ENCODE measurements at regions not wholly inside any gene's neighbourhood (a gene's known extent, or its start where the extent isn't known, plus 50 kb on each side); places are given as distances from the start of the nearest gene placed in this dataset.

DNA sequence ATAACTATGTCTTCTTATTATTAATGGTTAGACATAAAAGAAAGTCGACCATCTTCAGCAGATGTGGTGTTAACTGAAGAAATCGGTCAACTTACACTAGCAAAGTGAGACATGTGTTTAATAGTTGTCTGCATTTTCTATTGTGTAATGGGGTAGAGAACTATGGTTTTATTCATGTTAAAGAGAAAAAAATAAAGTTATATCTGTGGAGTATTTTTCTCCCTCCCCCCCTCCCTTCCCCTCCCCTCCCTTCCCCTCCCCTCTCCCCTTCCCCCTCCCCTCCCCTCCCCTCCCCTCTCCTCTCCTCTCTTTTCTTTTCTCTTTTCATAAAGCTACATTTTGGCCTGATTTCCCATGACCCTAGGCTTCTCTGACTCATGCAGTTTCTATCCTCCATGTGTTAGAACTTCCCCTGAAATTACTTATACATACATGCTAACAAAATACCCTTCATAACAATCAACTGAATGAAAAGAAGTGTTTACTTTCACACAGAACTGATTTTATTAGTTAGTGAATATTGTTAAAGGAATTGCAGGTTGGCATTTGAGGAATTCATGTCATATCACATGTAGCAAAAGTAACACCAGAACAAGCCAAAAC is 1431.0 kb upstream of the ATXN8OS start:
- no peaks in the 10 kb centered on the region for H4K20me1 ChIP-seq (ENCODE audit: insufficient read depth, low read length)
- H3K27ac ChIP-seq (ENCODE audit: low read depth, low read length): no peak overlapping the region
- H3K9me3 Mint-ChIP-seq (ENCODE audit: unreplicated experiment): no peaks in the 10 kb centered on the region

GRCh38 chr13:68675209-68675608 is 1432.4 kb upstream of the ATXN8OS start:
- no peak overlapping the region for H3K9ac ChIP-seq (ENCODE audit: low read length)
- H3K4me3 ChIP-seq (ENCODE audit: insufficient read depth, low read depth, low read length): no peak overlapping the region
- H3K27ac ChIP-seq (ENCODE audit: low read depth, low read length): no peak overlapping the region
- no peak for TF ChIP-seq EZH2 (IDR thresholded peaks at IDR 0.05; ENCODE audit: insufficient read depth, low read length)
- TF ChIP-seq CTCF (IDR thresholded peaks at IDR 0.05; ENCODE audit: insufficient read depth, low read depth, low read length): no peak
- H3K27me3 Mint-ChIP-seq (ENCODE audit: low read depth, unreplicated experiment): no peaks in the 10 kb centered on the region
- FAIRE-seq: no peak
- H3K4me3 Mint-ChIP-seq (ENCODE audit: unreplicated experiment): no peak overlapping the region
- H3K79me2 ChIP-seq (ENCODE audit: insufficient read depth, low read length): no peaks in the 10 kb centered on the region
- no peaks in the 10 kb centered on the region for H3K9me3 ChIP-seq (ENCODE audit: insufficient read depth, low read depth, low read length)
- H4K20me1 ChIP-seq (ENCODE audit: insufficient read depth, low read length): no peaks in the 10 kb centered on the region
- H3K36me3 ChIP-seq (ENCODE audit: insufficient read depth, low read length): no peaks in the 10 kb centered on the region
- H3K27ac Mint-ChIP-seq (ENCODE audit: unreplicated experiment): no peak overlapping the region
- H2AFZ ChIP-seq (ENCODE audit: low read depth, low read length): no peak overlapping the region
- no peaks in the 10 kb centered on the region for H3K4me1 ChIP-seq (ENCODE audit: insufficient read depth, low read length)
- peaks cover 2% of the 10 kb centered on the region for H3K4me1 Mint-ChIP-seq (ENCODE audit: low read depth, unreplicated experiment)
- DNase-seq (ENCODE audit: low read depth): no peak
- H3K36me3 Mint-ChIP-seq (ENCODE audit: low read depth, unreplicated experiment): no peaks in the 10 kb centered on the region
- H3K9me3 Mint-ChIP-seq (ENCODE audit: unreplicated experiment): no peaks in the 10 kb centered on the region
- H3K27me3 ChIP-seq (ENCODE audit: insufficient read depth, low read length): no peaks in the 10 kb centered on the region
- no peak overlapping the region for H3K4me2 ChIP-seq (ENCODE audit: low read length)

More for the DNA sequence above, 1431.0 kb upstream of the ATXN8OS start:
- no peak overlapping the region for H2AFZ ChIP-seq (ENCODE audit: low read depth, low read length)
- H3K4me1 ChIP-seq (ENCODE audit: insufficient read depth, low read length): no peaks in the 10 kb centered on the region
- H3K9me3 ChIP-seq (ENCODE audit: insufficient read depth, low read depth, low read length): no peaks in the 10 kb centered on the region
- FAIRE-seq: no peak
- Mint-ChIP-seq H3K36me3 (ENCODE audit: low read depth, unreplicated experiment) (no peaks in the 10 kb centered on the region), H3K27ac (ENCODE audit: unreplicated experiment) (no peak overlapping the region), H3K4me1 (ENCODE audit: low read depth, unreplicated experiment) (peaks cover 2% of the 10 kb centered on the region), H3K27me3 (ENCODE audit: low read depth, unreplicated experiment) (no peaks in the 10 kb centered on the region), H3K4me3 (ENCODE audit: unreplicated experiment) (no peak overlapping the region)
- H3K79me2 ChIP-seq (ENCODE audit: insufficient read depth, low read length): no peaks in the 10 kb centered on the region
- H3K4me3 ChIP-seq (ENCODE audit: insufficient read depth, low read depth, low read length): no peak overlapping the region
- H3K36me3 ChIP-seq (ENCODE audit: insufficient read depth, low read length): no peaks in the 10 kb centered on the region
- peak; percentile 1 for DNase-seq (ENCODE audit: low read depth)
- H3K9ac ChIP-seq (ENCODE audit: low read length): no peak overlapping the region
- no peak for TF ChIP-seq EZH2 (IDR thresholded peaks at IDR 0.05; ENCODE audit: insufficient read depth, low read length)
- TF ChIP-seq CTCF (IDR thresholded peaks at IDR 0.05; ENCODE audit: insufficient read depth, low read depth, low read length): no peak
- no peaks in the 10 kb centered on the region for H3K27me3 ChIP-seq (ENCODE audit: insufficient read depth, low read length)
- no peak overlapping the region for H3K4me2 ChIP-seq (ENCODE audit: low read length)

DNA sequence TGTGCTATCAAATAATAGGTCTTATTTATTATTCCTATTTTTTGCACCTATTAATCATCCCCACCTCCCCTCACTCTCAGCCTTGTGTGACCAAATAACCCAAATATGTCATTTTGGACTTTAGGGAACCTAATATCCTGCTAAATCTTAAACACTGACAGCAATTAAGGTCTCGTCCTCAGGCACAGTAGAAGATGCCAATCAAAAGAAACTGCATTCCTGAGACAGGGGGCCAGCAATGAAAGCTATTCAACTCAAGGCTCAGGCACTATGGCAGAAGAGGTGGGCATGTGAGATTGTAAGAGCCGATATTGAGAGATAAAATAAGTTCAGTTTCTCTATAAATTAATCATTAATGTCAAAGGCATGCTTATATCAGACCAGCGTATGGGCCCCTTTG is 1437.7 kb upstream of the PCDH9 start:
- Histone ChIP-seq H2AFZ (ENCODE audit: low read depth, low read length) (no peak overlapping the region), H3K9me3 (ENCODE audit: insufficient read depth, low read depth, low read length) (no peaks in the 10 kb centered on the region), H3K36me3 (ENCODE audit: insufficient read depth, low read length) (no peaks in the 10 kb centered on the region), H3K4me3 (ENCODE audit: insufficient read depth, low read depth, low read length) (no peak overlapping the region), H3K27ac (ENCODE audit: low read depth, low read length) (no peak overlapping the region), H3K27me3 (ENCODE audit: insufficient read depth, low read length) (no peaks in the 10 kb centered on the region), H3K9ac (ENCODE audit: low read length) (no peak overlapping the region), H3K4me1 (ENCODE audit: insufficient read depth, low read length) (no peaks in the 10 kb centered on the region), H4K20me1 (ENCODE audit: insufficient read depth, low read length) (no peaks in the 10 kb centered on the region), H3K79me2 (ENCODE audit: insufficient read depth, low read length) (no peaks in the 10 kb centered on the region), H3K4me2 (ENCODE audit: low read length) (no peak overlapping the region)
- Mint-ChIP-seq H3K27me3 (ENCODE audit: low read depth, unreplicated experiment) (no peaks in the 10 kb centered on the region), H3K36me3 (ENCODE audit: low read depth, unreplicated experiment) (no peaks in the 10 kb centered on the region), H3K4me1 (ENCODE audit: low read depth, unreplicated experiment) (no peaks in the 10 kb centered on the region), H3K4me3 (ENCODE audit: unreplicated experiment) (no peak overlapping the region), H3K27ac (ENCODE audit: unreplicated experiment) (no peak overlapping the region), H3K9me3 (ENCODE audit: unreplicated experiment) (no peaks in the 10 kb centered on the region)
- no peak for FAIRE-seq
- no peak for TF ChIP-seq CTCF (IDR thresholded peaks at IDR 0.05; ENCODE audit: insufficient read depth, low read depth, low read length)
- no peak for TF ChIP-seq EZH2 (IDR thresholded peaks at IDR 0.05; ENCODE audit: insufficient read depth, low read length)
- DNase-seq (ENCODE audit: low read depth): no peak
